ENCODE measurements at regions not wholly inside any gene's neighbourhood (a gene's known extent, or its start where the extent isn't known, plus 50 kb on each side); places are given as distances from the start of the nearest gene placed in this dataset.
"Not testable (repeated sequence)": the region's sequence is repeated elsewhere in the genome, so short reads cannot be mapped to it uniquely, and the experiment has no call there.

- DNase-seq = not testable (repeated sequence)
Observed at GRCh38 chr15:37427393-37427792, 327.0 kb upstream of the MEIS2 start.

GRCh38 chr15:37446921-37447320 is 346.6 kb upstream of the MEIS2 start:
- DNase-seq = no peak

- no peak for DNase-seq
Observed at GRCh38 chr15:37452498-37452897, 352.1 kb upstream of the MEIS2 start.

GRCh38 chr15:37480482-37480881 is 380.1 kb upstream of the MEIS2 start:
- no peak for DNase-seq

GRCh38 chr15:37481126-37481525 is 380.8 kb upstream of the MEIS2 start:
- no peak for DNase-seq

DNA sequence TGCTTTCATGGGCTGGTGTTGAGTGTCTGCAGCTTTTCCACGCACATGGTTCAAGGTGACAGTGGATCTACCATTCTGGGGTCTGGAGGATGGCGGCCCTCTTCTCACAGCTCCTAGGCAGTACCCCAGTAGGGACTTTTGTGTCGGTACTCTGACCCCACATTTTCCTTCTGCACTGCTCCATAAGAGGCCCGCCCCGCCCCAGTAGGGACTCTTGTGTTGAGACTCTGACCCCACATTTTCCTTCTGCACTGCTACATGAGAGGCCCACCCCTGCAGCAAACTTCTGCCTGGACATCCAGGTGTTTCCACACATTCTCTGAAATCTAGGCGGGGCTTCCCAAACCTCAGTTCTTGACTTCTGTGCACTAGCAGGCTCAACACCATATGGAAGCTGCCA is 383.4 kb upstream of the MEIS2 start:
- DNase-seq = no peak

DNA sequence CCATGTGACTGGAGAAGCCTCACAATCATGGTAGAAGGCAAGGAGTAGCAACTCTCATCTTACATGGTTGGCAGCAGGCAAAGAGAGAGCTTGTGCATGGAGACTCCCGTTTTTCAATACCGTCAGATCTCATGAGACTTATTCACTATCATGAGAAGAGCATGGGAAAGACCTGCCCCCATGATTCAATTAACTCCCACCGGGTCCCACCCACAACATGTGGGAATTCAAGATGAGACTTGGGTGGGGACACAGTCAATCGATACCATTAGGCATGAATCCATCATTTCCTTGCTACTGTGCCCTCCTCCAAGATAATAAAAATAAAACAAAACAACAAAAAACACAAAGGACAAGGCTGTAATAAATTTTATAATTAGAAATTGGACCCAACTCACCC is 384.7 kb upstream of the MEIS2 start:
- DNase-seq = no peak

- no peak for DNase-seq
Observed at GRCh38 chr15:37490707-37491106, 390.4 kb upstream of the MEIS2 start.

DNA sequence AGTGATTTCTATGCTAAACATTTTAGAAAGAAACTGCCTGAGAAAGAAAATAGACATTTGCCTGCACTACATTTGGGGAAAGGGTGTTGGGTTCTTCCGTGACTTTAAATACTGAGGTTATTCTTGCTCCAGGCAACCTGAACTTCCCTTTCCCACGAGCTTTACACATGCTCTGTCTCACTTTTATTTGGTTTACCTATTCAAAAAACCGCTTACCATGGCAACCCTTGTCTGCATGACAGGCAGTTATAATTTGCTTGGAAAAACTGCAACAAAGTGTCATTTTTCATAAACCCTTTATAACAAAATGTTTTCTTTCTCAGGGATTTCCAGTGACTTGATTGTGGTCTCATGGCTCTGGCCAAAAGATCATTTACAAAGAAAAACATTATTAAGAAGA is 416.3 kb upstream of the MEIS2 start:
- no peak for DNase-seq

GRCh38 chr15:37517191-37517895 is 417.0 kb upstream of the MEIS2 start:
- no peak for DNase-seq

GRCh38 chr15:37518436-37518835 is 416.0 kb upstream of the TMCO5A start:
- DNase-seq = no peak

DNA sequence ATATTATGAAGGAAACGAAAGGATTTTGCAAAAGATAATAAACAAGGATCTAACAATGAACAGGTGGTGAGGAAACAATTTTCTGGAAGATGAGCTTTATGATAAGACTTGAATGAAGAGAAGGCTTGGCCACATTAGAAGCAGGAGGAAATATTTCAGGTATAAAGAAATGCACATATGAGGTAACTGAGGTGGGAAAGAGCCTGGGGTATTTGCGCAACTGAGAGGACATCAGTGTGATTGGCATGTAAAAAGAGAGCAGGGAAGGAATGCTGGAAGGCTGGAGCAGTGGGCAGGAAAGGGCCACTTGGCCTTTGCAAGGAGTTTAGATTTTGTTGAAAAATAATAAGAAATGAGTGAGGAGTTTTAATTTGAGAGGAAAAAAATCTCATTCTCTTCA is 414.4 kb upstream of the TMCO5A start:
- DNase-seq = no peak

- DNase-seq = no peak
Observed at GRCh38 chr15:37520882-37521281, 413.6 kb upstream of the TMCO5A start.

GRCh38 chr15:37524601-37525000 is 409.8 kb upstream of the TMCO5A start:
- no peak for DNase-seq

GRCh38 chr15:37528432-37528831 is 406.0 kb upstream of the TMCO5A start:
- no peak for DNase-seq

DNA sequence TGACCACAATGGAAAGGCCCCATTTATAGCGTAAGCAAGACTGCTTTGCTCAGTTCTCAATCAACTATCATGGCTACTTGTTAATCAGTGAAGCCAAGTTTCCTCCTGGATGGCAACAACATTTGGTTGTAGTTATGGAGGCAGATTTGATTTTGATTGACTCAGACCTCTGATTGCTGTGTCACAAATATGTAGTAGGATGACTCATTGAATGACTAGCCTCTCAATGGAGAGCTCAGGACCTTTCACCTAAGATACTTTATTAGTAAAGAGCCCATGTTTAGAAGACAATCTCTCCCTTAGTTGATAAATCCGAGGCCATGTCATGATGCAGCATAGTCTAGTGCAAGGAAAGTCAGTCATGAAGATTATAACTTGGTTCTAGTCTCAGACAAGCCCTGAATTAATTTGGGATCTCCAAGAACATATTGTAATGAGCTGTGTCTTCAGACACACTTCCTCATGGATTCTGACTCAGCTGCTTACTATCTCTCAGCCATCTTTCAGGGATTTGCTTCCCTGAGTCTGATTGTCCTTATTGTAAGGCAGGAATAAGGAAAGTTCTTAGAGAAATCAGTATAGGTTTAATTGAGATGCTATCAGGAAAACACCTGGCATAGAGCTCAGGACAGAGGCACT is 397.4 kb upstream of the TMCO5A start:
- no peak for DNase-seq

DNA sequence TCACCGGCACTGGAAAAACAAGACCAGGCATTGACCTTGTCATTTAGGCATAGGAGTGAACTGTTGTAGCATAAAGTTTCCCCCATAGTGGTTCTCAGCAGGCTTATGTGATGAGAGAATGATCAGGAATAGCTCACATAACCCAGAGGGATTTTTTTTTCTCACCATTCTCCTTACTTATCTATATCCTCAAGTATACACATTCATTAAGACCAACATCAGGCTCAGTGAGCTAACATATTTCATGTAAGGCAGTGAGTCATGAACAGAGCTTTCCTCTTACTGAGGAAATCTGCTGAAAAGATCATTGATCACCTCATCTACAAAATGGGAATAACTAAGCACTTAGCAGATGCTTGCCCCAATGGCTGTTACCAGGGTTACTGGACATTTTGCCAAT is 396.6 kb upstream of the TMCO5A start:
- DNase-seq = no peak

DNA sequence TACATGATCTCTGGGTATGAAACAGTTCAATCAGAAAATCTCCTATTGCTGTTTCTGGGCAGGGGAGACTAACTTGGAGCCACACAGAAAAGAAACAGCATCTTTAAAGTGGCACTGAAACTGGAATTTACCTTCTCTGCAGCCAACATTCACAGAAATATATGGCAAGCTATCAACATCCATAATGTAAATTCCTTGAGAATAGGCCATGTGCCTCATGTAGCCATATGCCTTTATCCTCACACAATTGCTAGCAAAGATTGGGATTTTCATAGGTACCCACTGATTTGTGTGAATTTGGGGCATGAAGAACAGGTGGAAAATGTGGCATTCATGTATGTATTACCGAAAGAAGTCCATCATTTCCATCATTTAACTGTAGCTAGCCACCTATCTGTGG is 386.3 kb upstream of the TMCO5A start:
- no peak for DNase-seq

DNA sequence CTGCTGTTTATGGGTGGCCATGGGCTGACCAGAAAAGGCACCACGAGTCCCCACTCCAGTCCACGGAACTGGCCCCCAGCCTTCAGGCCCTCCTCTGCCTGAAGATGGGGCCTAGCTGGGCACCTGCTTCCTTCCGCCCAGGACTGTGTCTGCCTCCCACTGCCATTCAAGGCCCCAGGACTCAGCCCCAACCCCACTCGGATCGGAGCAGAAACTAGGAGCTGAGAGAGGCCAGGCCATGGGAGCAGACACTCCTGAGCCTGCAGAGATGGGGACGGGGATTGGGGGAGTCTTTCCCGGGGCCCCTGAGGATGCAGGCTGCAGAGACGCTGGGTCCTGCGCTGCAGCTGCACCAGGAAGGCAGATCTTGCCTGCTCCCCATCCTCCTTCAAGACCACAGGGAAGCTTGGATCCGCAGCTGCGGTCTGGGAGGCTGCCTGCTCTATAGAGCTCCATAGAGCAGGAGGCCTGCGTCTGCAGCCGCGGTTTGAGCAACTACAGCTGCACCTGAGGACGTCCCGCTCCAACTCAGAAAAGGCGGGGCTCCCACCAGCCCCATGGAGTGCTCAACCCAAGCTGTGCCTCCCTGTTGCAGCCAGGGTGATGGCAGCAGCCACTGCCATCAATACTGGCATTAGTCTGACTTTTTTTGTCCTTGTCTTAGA is 383.9 kb upstream of the TMCO5A start:
- no peak for DNase-seq

GRCh38 chr15:37572401-37572800 is 362.0 kb upstream of the TMCO5A start:
- DNase-seq = no peak

DNA sequence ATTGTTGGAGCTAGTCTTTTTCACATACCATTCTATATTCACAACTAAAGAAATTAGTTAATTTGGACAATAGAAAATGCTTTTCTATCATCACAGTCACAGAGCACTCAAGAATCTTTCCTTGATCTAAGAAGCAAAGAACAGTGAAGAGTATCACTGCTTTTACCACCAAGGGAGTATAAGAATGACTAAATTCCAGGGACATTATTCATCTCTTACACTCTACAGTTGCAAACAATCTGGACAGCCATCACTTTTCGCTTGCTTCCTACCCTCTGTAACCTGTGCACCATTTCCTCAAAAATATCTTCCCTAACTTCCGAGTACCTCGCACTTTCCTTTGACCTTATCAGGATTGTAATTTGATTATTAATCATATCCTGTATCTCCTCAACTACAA is 359.5 kb upstream of the TMCO5A start:
- DNase-seq = no peak

DNA sequence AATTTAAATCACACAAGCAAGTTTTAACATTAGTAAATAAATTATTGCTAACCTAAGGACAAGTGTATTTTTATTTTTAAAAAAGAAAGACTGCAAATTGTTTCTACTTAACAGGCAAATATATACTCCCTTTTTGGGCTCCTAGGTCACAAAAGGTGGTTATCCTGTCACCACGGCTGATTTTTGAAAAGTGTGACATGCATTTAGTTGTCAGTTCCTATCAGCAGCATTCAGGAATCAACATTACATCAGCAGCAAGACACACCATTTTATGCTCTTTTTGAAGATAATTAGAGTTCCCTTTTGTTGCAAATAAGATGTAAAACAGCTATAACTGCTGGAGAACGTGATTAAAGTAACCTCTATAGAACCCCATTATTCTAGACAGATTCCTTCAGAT is 357.5 kb upstream of the TMCO5A start:
- no peak for DNase-seq

DNA sequence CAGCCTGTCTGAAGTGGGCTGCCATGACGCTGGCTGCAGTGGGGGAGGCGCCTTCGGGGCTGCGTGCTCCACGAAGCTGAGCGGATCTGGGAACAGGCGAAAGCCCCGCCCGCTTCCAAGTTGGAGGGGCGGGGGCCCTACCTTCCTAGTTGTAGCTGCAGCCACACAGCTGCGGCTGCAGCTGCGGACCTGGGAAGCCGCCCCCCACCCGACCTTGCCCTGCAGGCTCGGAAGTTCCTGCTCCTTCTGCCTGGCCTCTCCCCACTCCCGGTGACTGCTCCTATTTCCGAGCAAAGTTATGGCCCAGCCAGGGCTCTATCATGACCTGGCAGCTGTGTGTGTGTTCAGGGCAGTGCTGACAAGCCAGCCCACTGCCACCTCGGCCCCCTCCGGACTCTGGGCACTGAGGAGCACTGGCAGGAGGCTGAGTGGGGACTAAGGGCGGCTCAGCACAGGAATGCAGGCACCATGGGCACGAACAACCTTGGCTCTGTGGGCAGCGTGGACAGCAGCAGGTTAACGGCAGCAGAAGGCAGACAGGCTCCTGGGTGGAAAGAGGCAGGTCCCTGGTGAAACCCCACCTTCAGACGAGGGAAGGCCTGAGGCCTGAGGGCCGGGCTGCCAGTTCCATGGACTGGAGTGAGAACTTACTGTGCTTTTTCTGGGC is 352.4 kb upstream of the TMCO5A start:
- no peak for DNase-seq

GRCh38 chr15:37582852-37583251 is 351.6 kb upstream of the TMCO5A start:
- DNase-seq = no peak
